IgD-negative memory B cell (primary cell): ENCODE measurements at regions not wholly inside any gene's neighbourhood (a gene's known extent, or its start where the extent isn't known, plus 50 kb on each side); places are given as distances from the start of the nearest gene placed in this dataset.

Source experiments
- H3K27ac Mint-ChIP-seq, 3 donors: one replicate each; pipeline ENCODE4 v1.8.0; 2020 to 2022; ENCODE audit warnings: mild to moderate bottlenecking in 3 of 3, mixed read lengths in 3 of 3, moderate library complexity in 1 of 3
- H3K27me3 Mint-ChIP-seq: one replicate; pipeline ENCODE4 v1.8.0; 2021; ENCODE audit warnings: mixed read lengths
- H3K36me3 Mint-ChIP-seq: one replicate; pipeline ENCODE4 v1.8.0; 2020; ENCODE audit warnings: mild to moderate bottlenecking, mixed read lengths
- H3K4me1 Mint-ChIP-seq, 3 donors: one replicate each; pipeline ENCODE4 v1.8.0; 2020 to 2022; ENCODE audit warnings: mixed read lengths in 3 of 3, mild to moderate bottlenecking in 1 of 3
- H3K4me3 Mint-ChIP-seq, 4 donors: one replicate each; pipeline ENCODE4 v1.8.0; 2020 to 2022; ENCODE audit warnings: mild to moderate bottlenecking in 4 of 4, mixed read lengths in 4 of 4, moderate library complexity in 3 of 4
- H3K9me3 Mint-ChIP-seq, 3 donors: one replicate each; pipeline ENCODE4 v1.8.0; 2020 to 2021; ENCODE audit warnings: mixed read lengths in 3 of 3, mild to moderate bottlenecking in 1 of 3

DNA sequence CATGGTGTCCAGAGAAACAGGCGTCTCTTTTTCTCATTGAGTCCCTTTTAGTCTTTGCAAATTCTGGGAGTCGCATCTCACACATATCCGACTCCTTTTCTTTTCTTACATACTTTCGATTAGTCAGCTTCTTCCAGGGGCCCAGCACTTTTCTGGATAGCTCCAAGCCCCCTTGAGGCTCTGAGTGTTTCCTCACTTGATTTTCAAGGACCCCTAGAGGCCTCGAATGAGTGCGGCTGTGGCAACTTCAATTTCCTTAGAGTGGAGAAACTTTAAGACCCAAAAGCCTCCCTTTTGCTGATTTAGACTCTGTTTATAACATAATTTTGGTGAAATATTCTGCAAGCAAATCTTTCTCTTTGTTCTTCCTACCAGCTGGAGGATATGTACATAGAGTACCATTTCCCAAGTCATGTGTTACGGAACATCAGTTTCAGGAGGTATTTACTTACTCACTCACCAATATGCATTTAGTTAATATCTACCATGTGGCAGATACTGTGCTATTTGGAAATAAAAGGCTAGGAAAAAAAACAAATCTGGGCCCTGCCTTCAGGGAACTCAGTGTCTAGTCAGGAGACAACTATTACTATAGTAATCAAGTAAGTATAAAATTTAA, 555.2 kb downstream of the REEP3 start:
- Mint-ChIP-seq H3K36me3 (no peaks in the 10 kb centered on the region), H3K9me3 (peaks cover 0 to 3% (median 0%) of the 10 kb centered on the region in 3 donors), H3K27ac (no peak overlapping the region), H3K4me1 (no peaks in the 10 kb centered on the region), H3K4me3 (no peak overlapping the region), H3K27me3 (no peaks in the 10 kb centered on the region)

DNA sequence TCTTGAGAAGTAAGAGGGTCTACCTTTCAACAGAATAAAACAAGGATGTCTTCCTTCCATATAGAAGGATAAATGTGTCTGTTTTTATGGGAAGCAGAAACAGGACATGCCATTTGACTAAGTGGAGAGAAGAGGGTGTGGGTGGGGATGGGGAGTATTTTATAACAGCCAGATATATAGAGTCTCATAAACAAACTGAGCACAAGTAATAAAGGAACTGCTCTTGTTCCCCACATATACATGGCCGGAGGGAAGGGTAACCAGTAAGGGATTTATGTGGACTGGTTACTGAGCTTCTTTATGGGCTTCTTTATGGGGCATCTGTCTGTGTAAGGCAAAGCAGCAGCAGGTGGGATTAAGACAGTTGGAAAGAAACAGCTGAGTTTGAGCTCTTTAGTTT, 558.1 kb downstream of the REEP3 start:
- Mint-ChIP-seq H3K27me3 (no peaks in the 10 kb centered on the region), H3K9me3 (no peaks in the 10 kb centered on the region), H3K4me1 (no peaks in the 10 kb centered on the region), H3K36me3 (no peaks in the 10 kb centered on the region), H3K4me3 (no peak overlapping the region), H3K27ac (no peak overlapping the region)

DNA sequence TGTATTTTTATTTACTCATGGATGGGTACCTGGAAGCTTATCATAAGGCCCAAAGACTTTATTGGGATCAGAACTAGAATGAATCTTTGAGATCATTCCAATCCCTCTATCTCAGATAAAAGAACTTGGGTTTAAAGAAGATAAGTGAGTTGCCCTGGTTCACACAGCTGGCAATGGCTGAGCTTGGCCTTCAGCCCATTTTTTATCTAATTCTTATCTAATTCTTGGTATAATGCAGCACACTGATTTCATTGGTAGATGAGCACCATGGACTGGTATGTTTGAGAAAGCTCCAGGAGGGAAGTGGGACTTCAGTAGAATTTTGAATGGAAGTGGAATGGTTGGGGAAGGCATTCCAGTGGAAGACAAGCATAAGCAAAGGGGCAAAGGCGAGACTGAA, 558.9 kb downstream of the REEP3 start:
- H3K27ac Mint-ChIP-seq = no peak overlapping the region
- H3K4me3 Mint-ChIP-seq = no peak overlapping the region
- H3K36me3 Mint-ChIP-seq = no peaks in the 10 kb centered on the region
- no peaks in the 10 kb centered on the region for H3K4me1 Mint-ChIP-seq
- no peaks in the 10 kb centered on the region for H3K27me3 Mint-ChIP-seq
- no peaks in the 10 kb centered on the region for H3K9me3 Mint-ChIP-seq

DNA sequence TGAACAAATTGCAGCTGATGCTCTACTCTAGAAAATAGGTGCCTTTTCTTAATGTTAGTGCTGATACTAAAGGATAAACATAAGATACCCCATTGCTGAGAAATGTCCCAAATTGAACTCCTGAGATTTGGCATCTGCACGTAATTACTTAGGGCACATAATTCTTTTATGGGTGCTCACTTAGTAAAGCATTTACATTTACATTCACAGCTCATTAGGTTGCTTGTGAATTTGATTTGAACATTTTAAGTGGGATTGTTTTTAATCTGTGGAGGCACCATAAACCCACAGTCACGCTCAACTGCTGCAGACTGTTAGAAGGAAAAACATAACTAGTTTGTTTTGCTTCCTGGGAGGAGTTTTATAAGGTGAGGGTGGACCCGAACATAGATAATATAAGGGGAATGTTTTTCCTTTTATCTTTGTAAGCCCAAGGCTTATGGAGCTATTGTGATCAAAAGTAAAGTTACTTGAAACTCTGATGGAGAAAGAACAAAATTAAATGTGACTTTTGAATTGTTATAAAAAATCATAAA, 560.8 kb downstream of the REEP3 start:
- Mint-ChIP-seq H3K4me1 (no peaks in the 10 kb centered on the region), H3K36me3 (no peaks in the 10 kb centered on the region)

DNA sequence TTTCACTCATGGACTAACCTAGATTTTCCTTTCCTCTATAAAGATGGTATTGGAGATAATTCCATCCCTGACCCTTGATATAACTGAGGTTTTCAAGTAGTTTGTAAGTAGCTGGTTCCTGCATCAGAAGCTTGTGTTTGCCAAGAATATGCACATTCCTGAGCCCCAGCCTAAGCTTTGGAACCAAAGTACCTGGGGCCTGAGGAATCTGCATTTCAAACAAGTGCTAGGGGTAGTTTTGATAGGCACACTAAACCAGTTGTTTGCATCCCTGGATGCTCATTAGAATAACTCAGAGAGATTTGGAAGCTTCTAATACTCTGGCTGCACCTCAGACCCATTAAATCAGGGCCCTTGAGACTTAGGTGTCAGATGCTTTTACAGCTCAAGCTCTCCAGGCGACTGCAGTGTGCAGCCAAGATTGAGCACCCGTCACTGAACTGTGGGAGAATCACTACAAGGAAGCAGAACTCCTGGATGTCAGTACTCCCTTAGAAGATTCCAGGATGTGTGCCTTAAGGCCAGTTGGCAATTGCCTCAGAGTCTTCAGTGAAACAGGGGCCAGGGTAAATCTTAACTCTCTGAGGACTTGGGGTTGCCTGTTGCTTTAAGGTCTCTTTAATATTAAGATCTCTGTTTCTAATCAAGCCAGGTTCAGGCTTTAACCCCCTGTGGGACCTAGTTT, 565.0 kb downstream of the REEP3 start:
- H3K36me3 Mint-ChIP-seq = no peaks in the 10 kb centered on the region
- no peaks in the 10 kb centered on the region for H3K9me3 Mint-ChIP-seq
- no peak overlapping the region for H3K4me3 Mint-ChIP-seq
- no peaks in the 10 kb centered on the region for H3K4me1 Mint-ChIP-seq
- H3K27ac Mint-ChIP-seq = no peak overlapping the region
- no peaks in the 10 kb centered on the region for H3K27me3 Mint-ChIP-seq

More for the DNA sequence above, 560.8 kb downstream of the REEP3 start:
- H3K27me3 Mint-ChIP-seq = no peaks in the 10 kb centered on the region
- no peaks in the 10 kb centered on the region for H3K9me3 Mint-ChIP-seq
- no peak overlapping the region for H3K4me3 Mint-ChIP-seq
- no peak overlapping the region for H3K27ac Mint-ChIP-seq

DNA sequence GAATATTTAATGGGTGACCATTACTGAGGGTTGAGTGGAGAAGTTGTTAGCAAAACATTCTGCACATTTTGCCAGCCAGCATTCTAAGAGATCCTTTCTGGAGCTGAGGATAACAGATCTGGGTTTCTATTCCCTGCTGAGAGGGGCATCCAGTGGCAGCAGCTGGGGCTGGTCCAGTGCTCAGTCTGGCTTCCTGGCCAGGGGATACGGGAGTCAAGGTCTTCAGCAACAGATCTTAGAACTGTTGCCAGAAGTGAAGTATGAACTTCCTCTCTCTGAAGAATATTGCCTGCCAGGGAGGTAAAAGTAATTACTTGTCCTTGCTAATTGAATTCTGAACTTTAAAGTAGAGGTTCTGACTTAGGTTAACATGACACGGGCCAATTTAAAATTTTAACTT, 568.4 kb downstream of the REEP3 start:
- Mint-ChIP-seq H3K36me3 (no peaks in the 10 kb centered on the region), H3K27ac (no peak overlapping the region), H3K9me3 (no peaks in the 10 kb centered on the region), H3K4me3 (no peak overlapping the region), H3K4me1 (no peaks in the 10 kb centered on the region), H3K27me3 (no peaks in the 10 kb centered on the region)

DNA sequence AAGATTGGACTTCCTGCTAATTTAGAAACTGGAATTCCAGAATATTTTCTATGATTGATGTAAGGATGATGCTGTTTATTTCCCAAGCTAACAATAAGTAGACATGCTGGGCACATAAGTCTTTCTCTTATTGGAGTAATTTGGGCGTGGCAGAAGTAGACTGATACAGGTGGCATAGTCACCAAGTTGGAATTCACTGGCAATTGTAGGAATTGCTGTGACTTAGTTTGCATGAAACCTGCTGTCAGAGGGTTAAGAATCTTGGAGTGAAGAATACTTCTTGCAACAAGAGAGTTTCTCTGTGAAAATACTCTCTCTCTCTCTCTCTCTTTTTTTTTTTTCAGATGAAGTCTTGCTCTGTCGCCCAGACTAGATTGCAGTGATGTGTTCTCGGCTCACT, 569.7 kb downstream of the REEP3 start:
- H3K36me3 Mint-ChIP-seq = no peaks in the 10 kb centered on the region
- H3K4me1 Mint-ChIP-seq = no peaks in the 10 kb centered on the region
- no peaks in the 10 kb centered on the region for H3K9me3 Mint-ChIP-seq
- H3K27me3 Mint-ChIP-seq = no peaks in the 10 kb centered on the region
- no peak overlapping the region for H3K27ac Mint-ChIP-seq
- no peak overlapping the region for H3K4me3 Mint-ChIP-seq

DNA sequence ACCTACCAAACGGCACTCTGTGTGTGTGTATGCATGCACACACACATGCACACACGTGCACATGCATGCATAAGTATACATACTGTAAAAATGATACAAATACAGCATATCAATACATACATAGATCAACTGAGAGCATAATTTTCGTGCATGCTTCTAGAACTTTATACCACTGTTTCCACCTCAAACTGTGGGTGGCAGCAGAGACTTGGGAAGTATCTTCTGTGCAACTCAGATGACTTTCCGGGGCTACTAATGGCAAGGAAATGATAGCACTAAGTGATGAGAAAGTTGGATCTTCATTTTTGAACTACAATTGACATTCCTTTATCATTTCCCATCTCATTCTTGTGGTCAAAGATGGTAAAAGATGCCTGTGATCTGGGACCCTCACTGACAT, 570.7 kb downstream of the REEP3 start:
- H3K27me3 Mint-ChIP-seq = no peaks in the 10 kb centered on the region
- H3K9me3 Mint-ChIP-seq = no peaks in the 10 kb centered on the region
- H3K4me1 Mint-ChIP-seq = no peaks in the 10 kb centered on the region
- H3K27ac Mint-ChIP-seq = no peak overlapping the region
- no peak overlapping the region for H3K4me3 Mint-ChIP-seq
- H3K36me3 Mint-ChIP-seq = no peaks in the 10 kb centered on the region

DNA sequence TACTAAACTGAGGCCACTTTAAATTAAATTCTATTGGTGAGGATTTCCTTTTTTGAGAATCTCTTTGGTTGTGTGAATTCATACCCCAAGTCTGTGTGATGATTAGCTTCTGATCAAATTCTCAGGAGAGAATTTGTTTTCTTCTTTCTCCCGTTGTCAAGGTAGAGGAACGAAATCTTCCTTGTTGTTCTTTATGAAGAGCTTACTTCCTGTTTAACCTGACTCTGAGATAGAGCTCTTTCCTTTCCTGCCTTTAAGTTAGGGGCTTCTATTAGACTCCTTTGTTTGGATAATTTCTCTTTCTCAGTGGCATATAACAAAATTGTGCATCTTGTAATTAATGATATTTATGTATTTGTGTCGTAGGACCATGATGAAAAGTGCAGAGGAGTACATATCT, 572.1 kb downstream of the REEP3 start:
- H3K36me3 Mint-ChIP-seq = no peaks in the 10 kb centered on the region
- no peaks in the 10 kb centered on the region for H3K9me3 Mint-ChIP-seq
- H3K27ac Mint-ChIP-seq = no peak overlapping the region
- no peak overlapping the region for H3K4me3 Mint-ChIP-seq
- H3K4me1 Mint-ChIP-seq = no peaks in the 10 kb centered on the region
- no peaks in the 10 kb centered on the region for H3K27me3 Mint-ChIP-seq

DNA sequence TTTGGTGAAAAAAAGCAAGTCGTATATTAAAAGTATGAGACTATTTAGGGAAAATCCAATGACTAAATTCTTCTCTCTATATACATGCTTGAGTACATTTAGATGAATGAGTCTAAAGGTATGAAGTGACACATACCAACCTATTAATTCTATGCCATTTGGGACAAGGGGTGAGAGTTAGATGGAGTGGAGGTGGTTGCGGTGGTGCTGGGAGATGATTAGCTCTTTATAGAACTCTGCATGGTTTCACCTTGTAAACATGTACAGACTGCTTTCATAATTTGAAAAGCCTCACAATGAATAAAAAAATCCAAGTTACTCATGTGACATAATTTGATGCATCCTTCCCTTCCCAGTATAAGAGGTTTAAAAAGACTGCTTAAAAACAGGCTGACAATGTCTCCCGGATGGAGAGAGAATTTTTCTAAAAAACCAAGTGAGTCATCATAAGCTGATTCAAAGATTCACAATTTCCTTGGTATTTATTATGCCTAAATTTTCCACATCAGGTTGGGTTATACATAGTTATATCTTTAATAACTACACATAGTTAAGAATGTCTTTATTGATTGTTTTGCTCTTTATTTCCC, 572.8 kb downstream of the REEP3 start:
- Mint-ChIP-seq H3K4me1 (no peaks in the 10 kb centered on the region), H3K27me3 (no peaks in the 10 kb centered on the region), H3K36me3 (no peaks in the 10 kb centered on the region), H3K27ac (no peak overlapping the region), H3K9me3 (no peaks in the 10 kb centered on the region), H3K4me3 (no peak overlapping the region)

DNA sequence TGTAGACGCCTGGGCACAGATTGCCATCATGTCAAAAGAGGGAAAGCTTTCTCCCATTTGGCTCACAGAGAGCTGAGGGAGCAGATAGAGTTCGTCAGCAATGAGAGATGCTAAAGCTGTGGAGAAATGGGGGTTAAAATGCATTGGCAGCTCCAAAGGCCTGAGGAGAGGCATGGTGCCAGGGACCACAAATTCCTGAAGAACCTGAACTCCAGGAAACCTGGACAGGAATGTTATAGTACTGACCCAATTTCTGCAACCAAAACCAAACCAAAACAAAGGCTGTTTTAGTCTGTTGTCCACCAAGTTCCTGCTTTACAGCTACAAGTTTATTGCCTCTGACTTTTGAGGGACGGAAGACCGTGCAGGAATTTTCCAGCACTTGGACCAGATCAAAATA, 575.7 kb downstream of the REEP3 start:
- no peak overlapping the region for H3K27ac Mint-ChIP-seq
- no peaks in the 10 kb centered on the region for H3K36me3 Mint-ChIP-seq
- no peaks in the 10 kb centered on the region for H3K27me3 Mint-ChIP-seq
- no peak overlapping the region for H3K4me3 Mint-ChIP-seq
- no peaks in the 10 kb centered on the region for H3K9me3 Mint-ChIP-seq
- H3K4me1 Mint-ChIP-seq = no peaks in the 10 kb centered on the region

DNA sequence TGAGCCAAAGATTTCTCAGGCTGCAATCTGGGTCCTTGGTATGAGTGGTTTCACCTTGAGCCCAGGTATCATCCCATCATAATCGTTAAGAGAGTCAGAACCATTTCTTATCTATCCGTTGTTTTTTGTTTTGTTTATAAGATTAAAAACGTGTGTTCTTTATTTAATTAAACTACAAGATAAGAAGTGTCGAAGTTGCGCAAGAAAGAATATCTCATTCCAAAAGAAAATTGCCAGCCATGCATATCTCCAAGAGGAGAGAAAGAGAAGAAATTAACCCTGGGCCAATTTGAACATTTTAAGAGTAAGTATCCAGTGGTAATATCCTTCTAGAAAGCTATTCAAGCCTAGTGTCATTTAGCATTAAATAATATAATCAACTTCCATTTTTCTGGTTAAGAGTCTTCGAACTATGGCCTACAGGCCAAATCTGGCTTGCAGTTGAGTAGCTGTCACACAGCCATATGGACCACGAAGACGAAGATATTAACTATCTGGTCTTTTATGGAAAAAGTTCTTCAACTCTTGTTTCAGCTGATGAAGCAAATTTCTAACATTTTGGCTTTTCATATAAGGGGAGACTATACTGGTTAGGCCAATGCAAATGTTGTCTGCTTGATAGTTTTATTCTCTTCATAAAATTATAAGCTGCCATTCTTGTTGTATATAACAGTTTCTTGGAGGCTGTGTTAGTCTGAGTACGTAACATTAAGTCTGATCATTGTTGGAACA, 576.4 kb downstream of the REEP3 start:
- Mint-ChIP-seq H3K27ac (no peak overlapping the region), H3K36me3 (no peaks in the 10 kb centered on the region), H3K27me3 (no peaks in the 10 kb centered on the region), H3K4me3 (no peak overlapping the region), H3K4me1 (no peaks in the 10 kb centered on the region), H3K9me3 (no peaks in the 10 kb centered on the region)

DNA sequence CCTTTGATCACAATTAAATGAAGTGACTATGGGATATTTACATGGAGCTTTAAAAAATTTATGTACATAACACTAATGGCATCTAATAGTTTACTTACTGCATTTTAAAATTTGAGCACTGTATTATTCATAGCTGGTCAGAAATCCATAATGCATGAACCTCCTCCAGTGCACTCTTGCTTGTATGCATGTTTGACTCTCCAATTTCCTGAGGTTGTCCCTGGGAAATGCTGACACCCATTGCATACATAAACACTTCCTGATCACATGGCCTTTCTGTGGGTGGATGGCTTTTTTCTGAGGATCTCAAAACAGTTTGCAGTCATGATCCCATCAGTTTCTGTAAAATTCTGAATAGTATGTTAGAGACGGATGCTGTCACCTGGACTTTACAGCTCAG, 577.8 kb downstream of the REEP3 start:
- Mint-ChIP-seq H3K27ac (no peak overlapping the region), H3K4me1 (no peaks in the 10 kb centered on the region), H3K27me3 (no peaks in the 10 kb centered on the region), H3K4me3 (no peak overlapping the region), H3K36me3 (no peaks in the 10 kb centered on the region), H3K9me3 (no peaks in the 10 kb centered on the region)

DNA sequence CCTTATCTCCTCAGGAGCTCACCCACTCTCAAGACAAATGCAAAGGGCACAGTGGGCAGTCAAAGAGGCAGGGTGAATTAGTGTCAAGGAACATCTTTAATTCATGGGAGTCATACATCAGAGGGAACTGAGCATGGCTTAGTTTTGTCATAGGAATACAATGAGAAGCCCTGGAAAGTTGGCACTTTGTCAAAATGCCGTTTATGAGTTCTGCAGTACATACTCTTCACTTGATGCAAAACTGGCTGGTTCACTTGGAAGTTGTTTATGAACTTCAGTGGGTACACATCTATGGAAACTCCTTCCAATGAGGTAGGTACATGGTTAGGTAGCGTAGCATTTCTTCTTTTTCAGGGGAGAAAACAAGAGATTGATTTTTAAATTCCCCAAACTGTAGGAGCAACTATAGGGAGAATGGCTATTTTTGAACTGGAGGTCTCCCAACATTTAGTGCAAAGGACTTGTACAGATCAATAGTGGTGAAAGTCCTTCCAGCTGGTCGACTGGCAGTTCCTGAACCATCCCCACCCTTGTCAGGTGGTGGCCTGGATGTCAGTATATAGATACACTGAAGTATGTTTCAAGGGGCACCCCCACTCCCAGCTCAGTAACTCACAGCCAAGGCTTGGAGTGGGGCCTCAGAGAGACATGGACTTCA, 580.5 kb downstream of the REEP3 start:
- Mint-ChIP-seq H3K4me3 (no peak overlapping the region), H3K27me3 (no peaks in the 10 kb centered on the region), H3K4me1 (no peaks in the 10 kb centered on the region), H3K36me3 (no peaks in the 10 kb centered on the region), H3K27ac (no peak overlapping the region), H3K9me3 (no peaks in the 10 kb centered on the region)

DNA sequence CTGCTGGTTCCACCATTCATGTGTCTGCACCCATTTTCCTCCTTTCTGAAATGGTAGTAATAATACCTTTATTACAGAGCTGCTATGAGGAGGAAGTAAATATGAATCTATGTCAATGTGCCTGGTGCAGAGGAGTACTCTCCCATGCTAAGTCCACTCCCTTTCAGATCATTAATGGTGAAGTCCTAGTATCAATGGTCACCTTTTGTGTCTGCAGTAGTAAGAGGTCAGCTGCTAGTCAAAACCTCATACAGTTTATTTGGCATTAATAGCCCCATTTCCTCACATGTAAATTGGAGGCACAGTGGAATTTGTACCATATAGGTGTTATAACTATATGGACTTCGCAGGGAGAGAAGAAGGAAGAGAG, 581.0 kb downstream of the REEP3 start:
- no peak overlapping the region for H3K4me3 Mint-ChIP-seq
- no peak overlapping the region for H3K27ac Mint-ChIP-seq
- H3K27me3 Mint-ChIP-seq = no peaks in the 10 kb centered on the region
- no peaks in the 10 kb centered on the region for H3K4me1 Mint-ChIP-seq
- H3K36me3 Mint-ChIP-seq = no peaks in the 10 kb centered on the region
- no peaks in the 10 kb centered on the region for H3K9me3 Mint-ChIP-seq
